Large intestine (tissue), 3 donors: ENCODE measurements at regions not wholly inside any gene's neighbourhood (a gene's known extent, or its start where the extent isn't known, plus 50 kb on each side); places are given as distances from the start of the nearest gene placed in this dataset.

Source experiments
- DNase-seq, 2 donors: peaks; one replicate each; pipeline versions ENCODE4 v3.0.0 to v3.0.0-alpha.2; 2013
- H3K27ac ChIP-seq: one replicate; pipeline ENCODE4 v1.5.1; 2013; ENCODE audit warnings: low read length
- H3K27me3 ChIP-seq: 2 replicates; pipeline ENCODE4 v1.6.1; 2013; ENCODE audit warnings: low read length; ENCODE audit not compliant: control insufficient read depth, insufficient read depth
- H3K36me3 ChIP-seq: 2 replicates; pipeline ENCODE4 v1.6.1; 2013; ENCODE audit warnings: low read length; ENCODE audit not compliant: control insufficient read depth, insufficient read depth
- H3K4me1 ChIP-seq: one replicate; pipeline ENCODE4 v1.6.1; 2013; ENCODE audit warnings: low read length; ENCODE audit not compliant: control insufficient read depth, insufficient read depth
- H3K4me3 ChIP-seq: one replicate; pipeline ENCODE4 v1.5.1; 2013; ENCODE audit warnings: low read length
- H3K9me3 ChIP-seq: one replicate; pipeline ENCODE4 v1.6.1; 2013; ENCODE audit warnings: mild to moderate bottlenecking, low read depth, low read length, moderate library complexity; ENCODE audit not compliant: control insufficient read depth
- WGBS: methylation state at CpG from one replicate; pipeline ENCODE4 v1.1.5; 2013; ENCODE audit warnings: low lambda C conversion rate; ENCODE audit not compliant: insufficient coverage; 5-methylcytosine and 5-hydroxymethylcytosine counted together

- Histone ChIP-seq H3K36me3 (no peaks in the 10 kb centered on the region), H3K9me3 (no peaks in the 10 kb centered on the region), H3K27me3 (peaks cover 3% of the 10 kb centered on the region), H3K27ac (no peak overlapping the region), H3K4me1 (no peaks in the 10 kb centered on the region), H3K4me3 (no peak overlapping the region)
- no peak for DNase-seq
- no CpG with 5 or more reads among the region's 2 CpGs for WGBS
Observed at GRCh38 chr1:30188999-30189398, 534.4 kb downstream of the MATN1 start.

GRCh38 chr1:30188329-30188728, 535.1 kb downstream of the MATN1 start:
- H3K36me3 ChIP-seq: no peaks in the 10 kb centered on the region
- H3K27me3 ChIP-seq: peaks cover 3% of the 10 kb centered on the region
- DNase-seq: no peak
- WGBS: no CpG with 5 or more reads among the region's 6 CpGs
- no peak overlapping the region for H3K27ac ChIP-seq
- H3K9me3 ChIP-seq: no peaks in the 10 kb centered on the region
- no peaks in the 10 kb centered on the region for H3K4me1 ChIP-seq
- H3K4me3 ChIP-seq: no peak overlapping the region

- Histone ChIP-seq H3K4me3 (no peak overlapping the region), H3K27me3 (peaks cover 3% of the 10 kb centered on the region), H3K27ac (no peak overlapping the region), H3K36me3 (no peaks in the 10 kb centered on the region), H3K9me3 (no peaks in the 10 kb centered on the region), H3K4me1 (no peaks in the 10 kb centered on the region)
- DNase-seq: no peak
- WGBS: no CpG with 5 or more reads among the region's 4 CpGs
Observed at GRCh38 chr1:30187413-30188023, 535.9 kb downstream of the MATN1 start.

- no peaks in the 10 kb centered on the region for H3K9me3 ChIP-seq
- H3K4me1 ChIP-seq: no peaks in the 10 kb centered on the region
- no peak overlapping the region for H3K4me3 ChIP-seq
- H3K36me3 ChIP-seq: no peaks in the 10 kb centered on the region
- H3K27me3 ChIP-seq: peaks cover 3% of the 10 kb centered on the region
- WGBS: 100% methylated on average over 2 of the region's 4 CpGs
- no peak overlapping the region for H3K27ac ChIP-seq
- DNase-seq: no peak
Observed at GRCh38 chr1:30186586-30186985, 536.8 kb downstream of the MATN1 start.

GRCh38 chr1:30185809-30186208, 537.6 kb downstream of the MATN1 start:
- H3K27me3 ChIP-seq: peaks cover 3% of the 10 kb centered on the region
- no peaks in the 10 kb centered on the region for H3K4me1 ChIP-seq
- no peak for DNase-seq
- no peak overlapping the region for H3K4me3 ChIP-seq
- WGBS: 83% methylated on average over 1 of the region's 6 CpGs
- H3K36me3 ChIP-seq: no peaks in the 10 kb centered on the region
- no peak overlapping the region for H3K27ac ChIP-seq
- H3K9me3 ChIP-seq: no peaks in the 10 kb centered on the region

- no peaks in the 10 kb centered on the region for H3K4me1 ChIP-seq
- WGBS: 90% methylated on average over 2 of the region's 4 CpGs
- H3K27me3 ChIP-seq: peaks cover 3% of the 10 kb centered on the region
- no peak overlapping the region for H3K27ac ChIP-seq
- H3K36me3 ChIP-seq: no peaks in the 10 kb centered on the region
- no peaks in the 10 kb centered on the region for H3K9me3 ChIP-seq
- H3K4me3 ChIP-seq: no peak overlapping the region
- DNase-seq: no peak
Observed at GRCh38 chr1:30185313-30185712, 538.1 kb downstream of the MATN1 start.

- Histone ChIP-seq H3K4me1 (no peaks in the 10 kb centered on the region), H3K9me3 (no peaks in the 10 kb centered on the region), H3K27ac (no peak overlapping the region), H3K4me3 (no peak overlapping the region), H3K27me3 (peaks cover 3% of the 10 kb centered on the region), H3K36me3 (no peaks in the 10 kb centered on the region)
- no CpG with 5 or more reads among the region's 1 CpG for WGBS
- DNase-seq: no peak
Observed at GRCh38 chr1:30184393-30185141, 538.8 kb downstream of the MATN1 start.

- Histone ChIP-seq H3K4me3 (no peak overlapping the region), H3K36me3 (no peaks in the 10 kb centered on the region), H3K27me3 (peaks cover 3% of the 10 kb centered on the region), H3K4me1 (no peaks in the 10 kb centered on the region), H3K27ac (no peak overlapping the region), H3K9me3 (no peaks in the 10 kb centered on the region)
- no CpG with 5 or more reads among the region's 5 CpGs for WGBS
- no peak for DNase-seq
Observed at GRCh38 chr1:30183895-30184294, 539.5 kb downstream of the MATN1 start.

- DNase-seq: no peak
- peaks cover 3% of the 10 kb centered on the region for H3K27me3 ChIP-seq
- no peak overlapping the region for H3K4me3 ChIP-seq
- H3K9me3 ChIP-seq: no peaks in the 10 kb centered on the region
- H3K4me1 ChIP-seq: no peaks in the 10 kb centered on the region
- H3K36me3 ChIP-seq: no peaks in the 10 kb centered on the region
- WGBS: 80% methylated on average over 2 of the region's 4 CpGs
- no peak overlapping the region for H3K27ac ChIP-seq
Observed at GRCh38 chr1:30183006-30183405, 540.4 kb downstream of the MATN1 start.

- H3K4me1 ChIP-seq: no peaks in the 10 kb centered on the region
- no peaks in the 10 kb centered on the region for H3K36me3 ChIP-seq
- no peak overlapping the region for H3K4me3 ChIP-seq
- H3K27me3 ChIP-seq: no peaks in the 10 kb centered on the region
- WGBS: no CpG with 5 or more reads among the region's 10 CpGs
- no peak overlapping the region for H3K27ac ChIP-seq
- H3K9me3 ChIP-seq: no peaks in the 10 kb centered on the region
- DNase-seq: no peak
Observed at GRCh38 chr1:30179942-30180543, 543.3 kb downstream of the MATN1 start.
